ENCODE measurements at regions not wholly inside any gene's neighbourhood (a gene's known extent, or its start where the extent isn't known, plus 50 kb on each side); places are given as distances from the start of the nearest gene placed in this dataset.
"Not testable (repeated sequence)": the region's sequence is repeated elsewhere in the genome, so short reads cannot be mapped to it uniquely, and the experiment has no call there.

- CTCF ChIA-PET; ATAC-seq; H3K4me1 ChIP-seq (ENCODE audit: control insufficient read depth, insufficient read depth, low read length); POLR2A ChIA-PET; DNase-seq (ENCODE audit: low read depth, low spot score); H3K9me3 ChIP-seq (ENCODE audit: control insufficient read depth, insufficient read depth, low read depth, low read length); BruUV-seq (replicated peaks); intact Hi-C loops (cut with micrococcal nuclease; ENCODE audit: unreplicated experiment); H3K27me3 ChIP-seq (ENCODE audit: control insufficient read depth, insufficient read depth, low read length); H3K36me3 ChIP-seq (ENCODE audit: control insufficient read depth, insufficient read depth, low read length); H3K27ac ChIP-seq (ENCODE audit: low read length); in situ Hi-C loops (cut with HindIII; ENCODE audit: low pct_unique_long_range_greater_than_20kb, low sequenced_read_pairs): not testable (repeated sequence)
- H3K4me3 ChIP-seq (ENCODE audit: low read depth in 2 of 2, low read length in 2 of 2): peak overlapping the region in 1 of 2 experiments; percentile 14; a peak in 1 of 4 replicates
Measured at GRCh38 chr14:40954448-40955130, 652.1 kb upstream of the LRFN5 start.

- H3K27me3 ChIP-seq (ENCODE audit: control insufficient read depth, insufficient read depth, low read length): no peaks in the 10 kb centered on the region
- in situ Hi-C loops (cut with HindIII; ENCODE audit: low pct_unique_long_range_greater_than_20kb, low sequenced_read_pairs) (no loop called here), intact Hi-C loops (cut with micrococcal nuclease; ENCODE audit: unreplicated experiment) (no loop called here)
- H3K9me3 ChIP-seq (ENCODE audit: control insufficient read depth, insufficient read depth, low read depth, low read length): no peaks in the 10 kb centered on the region
- ChIA-PET CTCF (no interaction called here), POLR2A (no interaction called here)
- no peak overlapping the region for H3K27ac ChIP-seq (ENCODE audit: low read length)
- H3K4me1 ChIP-seq (ENCODE audit: control insufficient read depth, insufficient read depth, low read length): no peaks in the 10 kb centered on the region
- ATAC-seq (no peak), DNase-seq (ENCODE audit: low read depth, low spot score) (no peak)
- BruUV-seq (replicated peaks): no TSS peak
- H3K36me3 ChIP-seq (ENCODE audit: control insufficient read depth, insufficient read depth, low read length): no peaks in the 10 kb centered on the region
- no peak for TF ChIP-seq TCF7L2 (IDR thresholded peaks at IDR 0.05; ENCODE audit: low read depth, low read length)
- TF ChIP-seq POLR2AphosphoS5 (IDR thresholded peaks at IDR 0.05; ENCODE audit: low read depth, low read length): no peak
- TF ChIP-seq SIN3A (IDR thresholded peaks at IDR 0.05; ENCODE audit: borderline replicate concordance, insufficient read depth, low read depth, low read length): no peak
- no peak for TF ChIP-seq CTCF (IDR thresholded peaks at IDR 0.05)
- no peak for TF ChIP-seq REST (IDR thresholded peaks at IDR 0.05; ENCODE audit: insufficient read depth in 1 of 2, low read depth in 2 of 2, low read length in 1 of 2)
- H3K4me3 ChIP-seq (ENCODE audit: low read depth in 2 of 2, low read length in 2 of 2): no peak overlapping the region
Measured at GRCh38 chr14:40944521-40944920, 662.2 kb upstream of the LRFN5 start.

- ATAC-seq (no peak), DNase-seq (ENCODE audit: low read depth, low spot score) (no peak)
- intact Hi-C loops (cut with micrococcal nuclease; ENCODE audit: unreplicated experiment) (no loop called here), in situ Hi-C loops (cut with HindIII; ENCODE audit: low pct_unique_long_range_greater_than_20kb, low sequenced_read_pairs) (no loop called here)
- no peaks in the 10 kb centered on the region for H3K27me3 ChIP-seq (ENCODE audit: control insufficient read depth, insufficient read depth, low read length)
- no peak overlapping the region for H3K4me3 ChIP-seq (ENCODE audit: low read depth in 2 of 2, low read length in 2 of 2)
- H3K36me3 ChIP-seq (ENCODE audit: control insufficient read depth, insufficient read depth, low read length): no peaks in the 10 kb centered on the region
- no peak overlapping the region for H3K27ac ChIP-seq (ENCODE audit: low read length)
- TF ChIP-seq SIN3A (IDR thresholded peaks at IDR 0.05; ENCODE audit: borderline replicate concordance, insufficient read depth, low read depth, low read length) (no peak), REST (IDR thresholded peaks at IDR 0.05; ENCODE audit: insufficient read depth in 1 of 2, low read depth in 2 of 2, low read length in 1 of 2) (no peak), POLR2AphosphoS5 (IDR thresholded peaks at IDR 0.05; ENCODE audit: low read depth, low read length) (no peak), TCF7L2 (IDR thresholded peaks at IDR 0.05; ENCODE audit: low read depth, low read length) (no peak), CTCF (IDR thresholded peaks at IDR 0.05) (no peak)
- ChIA-PET CTCF (no interaction called here), POLR2A (no interaction called here)
- no TSS peak for BruUV-seq (replicated peaks)
- no peaks in the 10 kb centered on the region for H3K9me3 ChIP-seq (ENCODE audit: control insufficient read depth, insufficient read depth, low read depth, low read length)
- no peaks in the 10 kb centered on the region for H3K4me1 ChIP-seq (ENCODE audit: control insufficient read depth, insufficient read depth, low read length)
Measured at GRCh38 chr14:40936861-40937260, 669.8 kb upstream of the LRFN5 start.

All from Panc1 (cell line).